ENCODE measurements at regions not wholly inside any gene's neighbourhood (a gene's known extent, or its start where the extent isn't known, plus 50 kb on each side); places are given as distances from the start of the nearest gene placed in this dataset.

DNA sequence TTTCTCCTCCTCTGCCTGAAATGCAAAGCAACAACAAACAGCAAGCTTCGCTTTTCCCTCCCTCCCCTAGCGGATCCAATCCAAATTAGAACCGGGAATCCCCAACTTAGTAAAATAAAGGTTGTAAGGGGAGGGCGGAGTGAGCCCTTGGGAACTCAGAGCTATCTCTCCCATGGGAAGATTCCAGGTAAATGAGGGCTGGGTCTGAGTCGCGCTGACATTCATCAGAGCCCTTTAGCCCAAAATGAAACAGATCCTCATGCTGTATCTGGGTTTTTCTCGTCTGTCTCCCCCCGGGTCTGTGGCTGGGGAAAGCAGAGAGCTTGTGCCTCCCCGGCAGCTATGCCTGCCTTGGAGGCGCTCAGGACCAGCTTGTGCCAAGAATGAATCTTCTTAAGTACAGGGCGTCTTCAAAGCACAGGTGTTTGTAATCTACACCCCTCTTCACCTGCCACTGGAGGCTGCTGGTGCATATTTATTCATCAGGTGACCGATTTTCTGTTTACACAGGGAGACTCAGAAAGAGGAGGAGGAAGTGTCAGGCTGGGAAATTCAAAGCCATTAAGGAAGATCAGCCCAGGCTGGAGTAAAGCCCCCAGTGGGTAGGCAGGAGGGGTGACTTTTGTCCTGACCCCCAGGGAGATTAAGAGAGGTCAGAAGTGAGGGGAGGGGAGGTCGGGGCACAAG lies 55.0 kb upstream of the GSE1 start (continued):
- TF ChIP-seq SAP130 (CRISPR knock-in tag; IDR thresholded peaks at IDR 0.05; ENCODE audit: low read depth): peak; percentile 27; the same call in 1 of the 2 replicates
- TF ChIP-seq, protein P1, sequence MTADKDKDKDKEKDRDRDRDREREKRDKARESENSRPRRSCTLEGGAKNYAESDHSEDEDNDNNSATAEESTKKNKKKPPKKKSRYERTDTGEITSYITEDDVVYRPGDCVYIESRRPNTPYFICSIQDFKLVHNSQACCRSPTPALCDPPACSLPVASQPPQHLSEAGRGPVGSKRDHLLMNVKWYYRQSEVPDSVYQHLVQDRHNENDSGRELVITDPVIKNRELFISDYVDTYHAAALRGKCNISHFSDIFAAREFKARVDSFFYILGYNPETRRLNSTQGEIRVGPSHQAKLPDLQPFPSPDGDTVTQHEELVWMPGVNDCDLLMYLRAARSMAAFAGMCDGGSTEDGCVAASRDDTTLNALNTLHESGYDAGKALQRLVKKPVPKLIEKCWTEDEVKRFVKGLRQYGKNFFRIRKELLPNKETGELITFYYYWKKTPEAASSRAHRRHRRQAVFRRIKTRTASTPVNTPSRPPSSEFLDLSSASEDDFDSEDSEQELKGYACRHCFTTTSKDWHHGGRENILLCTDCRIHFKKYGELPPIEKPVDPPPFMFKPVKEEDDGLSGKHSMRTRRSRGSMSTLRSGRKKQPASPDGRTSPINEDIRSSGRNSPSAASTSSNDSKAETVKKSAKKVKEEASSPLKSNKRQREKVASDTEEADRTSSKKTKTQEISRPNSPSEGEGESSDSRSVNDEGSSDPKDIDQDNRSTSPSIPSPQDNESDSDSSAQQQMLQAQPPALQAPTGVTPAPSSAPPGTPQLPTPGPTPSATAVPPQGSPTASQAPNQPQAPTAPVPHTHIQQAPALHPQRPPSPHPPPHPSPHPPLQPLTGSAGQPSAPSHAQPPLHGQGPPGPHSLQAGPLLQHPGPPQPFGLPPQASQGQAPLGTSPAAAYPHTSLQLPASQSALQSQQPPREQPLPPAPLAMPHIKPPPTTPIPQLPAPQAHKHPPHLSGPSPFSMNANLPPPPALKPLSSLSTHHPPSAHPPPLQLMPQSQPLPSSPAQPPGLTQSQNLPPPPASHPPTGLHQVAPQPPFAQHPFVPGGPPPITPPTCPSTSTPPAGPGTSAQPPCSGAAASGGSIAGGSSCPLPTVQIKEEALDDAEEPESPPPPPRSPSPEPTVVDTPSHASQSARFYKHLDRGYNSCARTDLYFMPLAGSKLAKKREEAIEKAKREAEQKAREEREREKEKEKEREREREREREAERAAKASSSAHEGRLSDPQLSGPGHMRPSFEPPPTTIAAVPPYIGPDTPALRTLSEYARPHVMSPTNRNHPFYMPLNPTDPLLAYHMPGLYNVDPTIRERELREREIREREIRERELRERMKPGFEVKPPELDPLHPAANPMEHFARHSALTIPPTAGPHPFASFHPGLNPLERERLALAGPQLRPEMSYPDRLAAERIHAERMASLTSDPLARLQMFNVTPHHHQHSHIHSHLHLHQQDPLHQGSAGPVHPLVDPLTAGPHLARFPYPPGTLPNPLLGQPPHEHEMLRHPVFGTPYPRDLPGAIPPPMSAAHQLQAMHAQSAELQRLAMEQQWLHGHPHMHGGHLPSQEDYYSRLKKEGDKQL (CRISPR knock-in tag; IDR thresholded peaks at IDR 0.05; ENCODE audit: low read depth): no peak
- TF ChIP-seq ZNF335 (CRISPR knock-in tag; IDR thresholded peaks at IDR 0.05): no peak
- no peak for TF ChIP-seq SALL1 (CRISPR knock-in tag; IDR thresholded peaks at IDR 0.05)
- no peak for TF ChIP-seq POLR2G (IDR thresholded peaks at IDR 0.05; ENCODE audit: low read depth, low read length)
- peak; percentile 4; the same call in 1 of the 2 replicates for TF ChIP-seq ZNF430 (CRISPR knock-in tag; IDR thresholded peaks at IDR 0.05)
- no peak for TF ChIP-seq ZFP82 (CRISPR knock-in tag; IDR thresholded peaks at IDR 0.05; ENCODE audit: borderline replicate concordance)
- no peak for TF ChIP-seq NONO (IDR thresholded peaks at IDR 0.05)
- no peak for TF ChIP-seq NONO (CRISPR knock-in tag; conservative IDR thresholded peaks at IDR 0.05)
- TF ChIP-seq, protein P2, sequence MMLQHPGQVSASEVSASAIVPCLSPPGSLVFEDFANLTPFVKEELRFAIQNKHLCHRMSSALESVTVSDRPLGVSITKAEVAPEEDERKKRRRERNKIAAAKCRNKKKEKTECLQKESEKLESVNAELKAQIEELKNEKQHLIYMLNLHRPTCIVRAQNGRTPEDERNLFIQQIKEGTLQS (CRISPR knock-in tag; IDR thresholded peaks at IDR 0.05): no peak
- TF ChIP-seq YY1 (IDR thresholded peaks at IDR 0.05; ENCODE audit: insufficient read depth, insufficient replicate concordance, low read depth, low read length): no peak
- TF ChIP-seq ZEB1 (IDR thresholded peaks at IDR 0.05; ENCODE audit: insufficient replicate concordance, low read depth): peak; percentile 44
- TF ChIP-seq ZNF546 (CRISPR knock-in tag; conservative IDR thresholded peaks at IDR 0.05): 0 out of 2 replicates have a peak, but pooled peaks have one; percentile 40
- TF ChIP-seq GFI1 (CRISPR knock-in tag; IDR thresholded peaks at IDR 0.05; ENCODE audit: borderline replicate concordance): no peak
- 0 out of 2 replicates have a peak, but pooled peaks have one; percentile 53 for TF ChIP-seq ZNF230 (CRISPR knock-in tag; IDR thresholded peaks at IDR 0.05)
- TF ChIP-seq SSRP1 (CRISPR knock-in tag; IDR thresholded peaks at IDR 0.05): no peak
- TF ChIP-seq MYC (CRISPR knock-in tag; IDR thresholded peaks at IDR 0.05; ENCODE audit: borderline replicate concordance): no peak
- TF ChIP-seq SP5 (CRISPR knock-in tag; IDR thresholded peaks at IDR 0.05; ENCODE audit: borderline replicate concordance, low read depth): no peak
- no peak for TF ChIP-seq ZC3H13 (CRISPR knock-in tag; IDR thresholded peaks at IDR 0.05)
- TF ChIP-seq KDM1A (CRISPR knock-in tag; IDR thresholded peaks at IDR 0.05): no peak
- TF ChIP-seq PCBP2 (optimal IDR thresholded peaks at IDR 0.05; ENCODE audit: low read depth, low read length, poor library complexity, severe bottlenecking): no peak
- TF ChIP-seq KDM2A (CRISPR knock-in tag; IDR thresholded peaks at IDR 0.05; ENCODE audit: borderline replicate concordance, low read depth): no peak
- TF ChIP-seq, protein P3, sequence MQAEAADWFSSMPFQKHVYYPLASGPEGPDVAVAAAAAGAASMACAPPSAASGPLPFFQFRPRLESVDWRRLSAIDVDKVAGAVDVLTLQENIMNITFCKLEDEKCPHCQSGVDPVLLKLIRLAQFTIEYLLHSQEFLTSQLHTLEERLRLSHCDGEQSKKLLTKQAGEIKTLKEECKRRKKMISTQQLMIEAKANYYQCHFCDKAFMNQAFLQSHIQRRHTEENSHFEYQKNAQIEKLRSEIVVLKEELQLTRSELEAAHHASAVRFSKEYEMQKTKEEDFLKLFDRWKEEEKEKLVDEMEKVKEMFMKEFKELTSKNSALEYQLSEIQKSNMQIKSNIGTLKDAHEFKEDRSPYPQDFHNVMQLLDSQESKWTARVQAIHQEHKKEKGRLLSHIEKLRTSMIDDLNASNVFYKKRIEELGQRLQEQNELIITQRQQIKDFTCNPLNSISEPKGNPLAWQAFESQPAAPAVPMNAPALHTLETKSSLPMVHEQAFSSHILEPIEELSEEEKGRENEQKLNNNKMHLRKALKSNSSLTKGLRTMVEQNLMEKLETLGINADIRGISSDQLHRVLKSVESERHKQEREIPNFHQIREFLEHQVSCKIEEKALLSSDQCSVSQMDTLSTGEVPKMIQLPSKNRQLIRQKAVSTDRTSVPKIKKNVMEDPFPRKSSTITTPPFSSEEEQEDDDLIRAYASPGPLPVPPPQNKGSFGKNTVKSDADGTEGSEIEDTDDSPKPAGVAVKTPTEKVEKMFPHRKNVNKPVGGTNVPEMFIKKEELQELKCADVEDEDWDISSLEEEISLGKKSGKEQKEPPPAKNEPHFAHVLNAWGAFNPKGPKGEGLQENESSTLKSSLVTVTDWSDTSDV (CRISPR knock-in tag; IDR thresholded peaks at IDR 0.05): no peak
- TF ChIP-seq ZNF296 (CRISPR knock-in tag; conservative IDR thresholded peaks at IDR 0.05): no peak
